HG03097 (cell line): ENCODE measurements at regions not wholly inside any gene's neighbourhood (a gene's known extent, or its start where the extent isn't known, plus 50 kb on each side); places are given as distances from the start of the nearest gene placed in this dataset.
"Not testable (repeated sequence)": the region's sequence is repeated elsewhere in the genome, so short reads cannot be mapped to it uniquely, and the experiment has no call there.

ENCODE experiments used
- ATAC-seq: cut with Tn5 transposase; IDR thresholded peaks from one replicate; pipeline ENCODE4 v1.9.1; 2021; ENCODE audit not compliant: unreplicated experiment, low FRiP score

DNA sequence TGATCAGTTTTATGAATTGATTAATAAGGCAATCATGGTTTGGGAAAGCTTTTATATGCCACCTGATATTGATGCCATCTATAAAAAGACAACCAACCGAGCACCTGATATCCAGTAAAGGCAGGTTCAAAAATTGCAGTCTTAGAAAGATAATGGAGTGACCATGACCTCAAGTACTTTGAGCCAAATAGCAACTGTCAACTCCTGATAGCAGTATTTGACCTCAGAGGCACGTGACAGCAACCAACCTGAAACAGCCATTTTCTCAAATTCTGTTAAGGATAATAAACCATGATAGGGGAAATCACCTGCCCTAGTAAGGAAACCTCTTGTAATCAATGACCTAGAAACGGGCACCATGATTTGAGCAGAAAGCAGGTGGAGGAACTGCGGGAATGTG lies 77.1 kb upstream of the NFE2L3 start:
- ATAC-seq: no peak

DNA sequence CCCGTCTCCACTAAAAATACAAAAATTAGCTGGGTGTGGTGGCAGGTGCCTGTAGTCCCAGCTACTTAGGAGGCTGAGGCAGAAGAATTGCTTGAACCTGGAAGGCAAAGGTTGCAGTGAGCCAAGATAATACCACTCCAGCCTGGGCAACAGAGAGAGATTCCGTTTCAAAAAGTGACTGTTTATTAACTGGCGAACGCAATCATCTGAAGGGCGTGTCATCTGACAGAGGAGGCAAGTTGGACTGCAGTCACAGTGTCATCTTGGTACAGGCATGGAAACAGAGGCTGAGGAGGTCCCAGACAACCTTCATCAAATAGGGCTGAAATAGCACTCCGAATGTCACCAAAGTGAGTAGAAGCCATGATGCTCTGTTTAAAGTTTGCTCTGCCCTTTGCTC lies 75.3 kb upstream of the NFE2L3 start:
- no peak for ATAC-seq

DNA sequence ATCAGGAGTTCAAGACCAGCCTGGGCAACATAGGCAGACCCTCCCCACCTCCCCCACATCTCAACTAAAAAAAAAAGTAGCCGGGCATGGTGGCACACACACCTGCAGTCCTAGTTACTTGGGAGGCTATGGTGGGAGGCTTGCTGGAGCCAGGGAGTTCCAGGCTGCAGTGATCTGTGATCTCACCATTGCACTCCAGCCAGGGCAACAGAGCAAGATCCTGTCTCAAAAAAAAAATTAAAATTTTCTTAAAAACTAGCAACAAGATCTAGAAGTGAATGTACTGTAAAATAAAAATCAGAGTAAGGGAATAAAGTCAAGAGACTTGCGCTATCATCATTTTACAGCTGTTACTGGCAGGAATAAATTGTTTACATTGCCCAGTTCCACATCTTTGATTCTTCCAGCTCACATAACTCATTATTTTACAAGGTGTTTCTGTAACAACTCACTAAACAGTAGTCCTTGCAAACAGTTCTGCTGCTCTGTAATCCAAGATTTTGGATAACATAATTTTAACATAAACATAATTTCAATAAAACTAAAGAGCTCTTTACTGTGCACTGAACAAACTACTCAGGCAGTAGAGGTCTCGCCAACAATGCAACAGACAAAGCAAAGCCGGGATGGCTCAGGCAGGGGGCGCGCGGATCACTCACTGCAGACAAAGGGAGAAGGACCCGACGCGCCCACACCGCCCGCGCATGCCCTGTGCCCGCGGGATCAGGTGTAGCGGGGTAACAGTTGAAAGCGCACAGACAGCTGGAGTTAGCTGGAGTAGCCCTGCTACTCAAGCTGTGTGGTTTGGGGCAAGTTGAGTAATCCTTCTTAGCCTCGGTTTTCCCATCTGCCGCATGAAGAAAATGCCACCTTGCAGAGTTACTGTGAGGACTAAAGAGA lies 73.3 kb upstream of the NFE2L3 start:
- ATAC-seq: no peak

DNA sequence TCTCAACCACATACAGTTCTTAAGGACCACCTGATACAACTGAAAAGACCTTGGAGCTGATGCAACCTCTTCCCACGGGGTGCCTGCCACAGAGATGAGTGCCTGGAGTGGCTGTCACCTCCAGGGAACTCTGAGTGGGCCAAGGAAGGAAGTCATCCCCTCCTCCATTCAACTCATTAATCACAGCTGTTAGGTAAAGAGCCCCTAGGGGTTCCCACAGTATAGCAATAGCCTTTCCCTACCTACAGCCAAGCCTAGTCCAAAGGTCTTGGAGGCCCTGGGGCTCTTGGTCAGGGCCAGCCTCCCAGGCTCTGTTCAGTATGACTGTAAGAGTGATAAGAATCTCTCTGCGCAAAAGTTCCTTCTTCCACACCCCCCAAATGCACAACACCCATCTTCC lies 70.4 kb upstream of the NFE2L3 start:
- no peak for ATAC-seq

DNA sequence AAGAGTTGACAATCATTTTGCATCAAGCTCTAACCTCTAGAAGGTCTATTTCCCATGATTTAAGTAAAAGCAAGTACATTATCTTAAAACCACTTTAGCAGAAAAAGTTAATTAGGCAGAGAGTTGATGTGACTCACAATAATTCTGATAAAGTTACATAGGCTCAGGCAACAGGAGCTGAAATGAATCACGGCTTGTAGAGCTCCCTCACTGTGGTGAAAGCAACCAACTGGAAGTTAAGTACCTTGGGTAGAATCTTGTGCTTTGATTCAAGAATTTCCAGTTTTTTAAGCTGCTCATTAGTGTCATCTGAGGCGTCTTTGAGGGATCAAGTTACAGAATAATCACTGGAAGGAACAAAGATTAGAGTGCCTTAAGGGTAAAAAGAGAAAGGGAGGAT lies 68.9 kb upstream of the NFE2L3 start:
- ATAC-seq: no peak

DNA sequence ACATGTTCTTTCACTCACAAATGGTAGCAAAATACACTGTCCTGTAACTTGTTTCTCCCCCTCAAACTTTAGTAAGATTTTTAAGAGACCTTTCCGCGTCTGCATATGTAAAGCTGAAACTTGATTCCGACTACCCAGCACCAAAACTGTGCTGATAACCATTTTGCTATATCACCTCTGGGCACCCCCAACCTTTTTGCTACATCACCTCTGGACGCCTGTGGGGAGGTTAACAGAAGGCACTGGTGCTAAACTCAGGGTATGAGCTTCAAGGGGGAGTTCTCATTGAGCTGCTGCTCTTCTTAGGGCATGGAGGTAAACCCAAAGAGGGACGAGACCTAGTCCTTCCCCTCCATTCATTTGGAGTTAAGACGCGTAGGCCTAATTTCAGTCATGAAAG lies 67.6 kb upstream of the NFE2L3 start:
- no peak for ATAC-seq

DNA sequence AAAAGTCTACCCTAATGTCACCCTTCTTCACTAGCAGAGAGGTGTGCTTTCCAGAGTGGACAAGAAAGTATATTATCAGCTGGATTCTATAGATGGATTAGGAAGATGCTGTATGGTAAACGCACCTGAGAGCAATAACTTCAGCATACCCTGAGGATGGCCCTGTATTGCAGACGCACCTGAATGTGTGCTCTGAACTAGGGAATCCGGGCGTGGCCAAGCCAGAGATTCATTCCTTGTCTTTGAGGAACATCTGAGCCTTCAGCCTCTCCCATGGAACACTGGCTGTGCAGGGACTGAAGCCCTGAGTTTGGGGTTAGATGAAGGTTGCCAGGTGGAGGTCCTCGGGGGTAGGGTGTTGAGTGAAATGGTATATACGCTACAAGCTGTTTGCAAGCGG lies 66.2 kb upstream of the NFE2L3 start:
- no peak for ATAC-seq

DNA sequence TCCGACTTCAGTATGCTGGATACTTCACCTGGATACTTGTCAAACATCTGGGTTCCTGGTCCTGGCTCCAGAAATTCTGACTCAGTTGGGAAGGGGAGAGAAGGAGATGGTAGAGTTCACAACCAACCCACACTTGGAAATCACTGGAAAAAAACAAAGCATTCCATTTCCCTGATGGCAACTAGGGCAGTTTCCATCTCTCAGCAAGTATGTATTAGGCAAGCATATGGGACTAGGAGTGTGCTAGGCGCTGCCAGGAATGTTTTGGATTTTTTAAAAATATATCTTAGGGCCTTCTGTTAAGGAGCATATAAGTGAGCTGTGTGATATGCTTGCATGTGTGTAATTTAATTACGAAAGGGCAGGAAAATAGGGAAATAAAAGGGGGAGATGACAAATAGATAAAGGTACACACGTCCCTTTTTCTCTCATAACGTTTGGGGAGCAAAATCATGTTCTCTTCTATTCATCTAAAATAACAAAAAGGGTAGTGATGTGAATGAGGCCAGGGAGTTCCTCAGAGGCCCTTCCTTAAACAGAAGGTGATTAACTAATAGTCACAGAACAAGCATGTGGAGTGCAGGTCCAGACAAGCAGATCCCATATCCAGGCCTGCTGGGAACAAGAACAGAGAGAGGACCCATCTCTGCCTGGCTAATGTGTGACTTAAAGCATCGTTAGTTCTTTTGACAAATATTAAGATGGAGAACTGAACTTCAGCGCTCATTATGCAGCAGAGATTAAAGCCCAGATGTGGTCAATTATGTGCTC lies 64.5 kb upstream of the NFE2L3 start:
- no peak for ATAC-seq

DNA sequence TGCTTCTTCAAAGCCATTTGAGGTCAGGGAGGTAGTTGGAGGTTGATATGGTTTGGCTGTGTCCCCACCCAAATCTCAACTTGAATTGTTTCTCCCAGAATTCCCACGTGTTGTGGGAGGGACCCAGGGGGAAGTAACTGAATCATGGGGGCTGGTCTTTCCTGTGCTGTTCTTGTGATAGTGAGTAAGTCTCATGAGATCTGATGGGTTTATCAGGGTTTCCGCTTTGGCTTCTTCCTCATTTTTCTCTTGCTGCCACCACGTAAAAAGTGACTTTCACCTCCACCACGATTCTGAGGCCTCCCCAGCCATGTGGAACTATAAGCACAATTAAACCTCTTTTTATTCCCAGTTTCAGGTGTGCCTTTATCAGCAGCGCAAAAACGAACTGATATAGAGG lies 62.5 kb upstream of the NFE2L3 start:
- ATAC-seq: not testable (repeated sequence)

DNA sequence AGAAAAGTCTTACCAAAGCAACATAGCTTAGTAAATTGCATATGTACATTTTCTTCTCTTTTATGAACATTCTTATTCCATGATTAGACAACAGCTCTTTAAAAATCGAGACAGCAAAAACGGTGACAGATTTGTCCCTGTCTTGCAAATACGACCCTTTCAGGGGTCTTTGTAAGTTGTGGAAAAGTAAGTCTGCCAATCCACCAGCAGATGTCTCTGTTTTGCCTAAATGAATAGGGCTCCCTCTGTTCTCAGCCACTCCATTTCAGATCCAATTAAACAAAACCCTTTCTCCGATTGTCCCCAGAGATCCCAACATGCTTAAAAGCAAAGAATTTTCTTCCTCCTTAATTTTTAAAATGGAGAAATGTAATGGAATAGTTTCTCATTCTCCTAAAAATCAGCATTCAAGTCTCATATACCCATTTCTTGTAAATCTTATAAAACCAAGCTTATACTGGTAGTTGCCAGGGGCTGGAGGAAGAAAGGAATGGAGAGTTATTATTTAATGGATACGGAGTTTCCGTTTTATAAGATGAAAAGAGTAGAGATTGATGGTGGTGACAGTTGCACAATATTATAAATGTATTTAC lies 61.0 kb upstream of the NFE2L3 start:
- no peak for ATAC-seq

DNA sequence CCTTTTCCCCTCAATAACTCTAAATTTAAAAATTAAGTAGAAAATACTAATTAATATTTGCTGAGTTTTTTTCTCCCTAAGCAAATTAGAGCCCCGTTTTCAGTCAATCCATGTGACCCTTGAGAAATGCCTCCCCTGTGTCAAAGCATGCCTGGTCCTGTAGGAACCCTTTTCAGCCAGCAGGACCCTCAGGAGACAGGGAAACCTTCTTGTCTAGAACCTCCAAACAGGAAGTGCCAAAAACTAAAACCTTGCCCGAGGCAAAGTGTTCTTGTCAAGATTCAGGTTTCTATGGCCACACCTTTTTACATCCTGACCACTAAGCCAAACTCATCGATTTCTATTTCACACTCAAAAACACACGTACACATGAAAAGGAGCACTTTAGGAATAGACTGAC lies 60.1 kb upstream of the NFE2L3 start:
- ATAC-seq: no peak

DNA sequence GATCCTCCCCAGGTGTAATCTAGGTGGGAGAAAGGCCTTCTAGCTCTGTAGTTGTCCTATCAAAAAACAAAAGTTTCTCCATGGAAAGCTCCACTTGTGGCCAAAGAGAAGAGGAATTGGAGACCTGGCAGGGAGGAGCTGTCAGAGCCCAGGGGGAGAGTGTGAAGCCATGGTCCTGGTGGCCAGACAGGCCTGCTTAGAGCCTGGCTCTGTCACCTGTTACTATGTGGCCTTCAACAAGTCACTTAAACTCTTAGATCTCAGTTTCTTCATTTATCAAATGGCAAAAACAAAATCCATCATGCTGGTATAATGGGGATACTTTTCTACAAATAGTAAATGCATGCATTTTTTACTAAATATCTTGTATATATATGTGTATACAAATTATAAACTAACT lies 59.0 kb upstream of the NFE2L3 start:
- no peak for ATAC-seq

DNA sequence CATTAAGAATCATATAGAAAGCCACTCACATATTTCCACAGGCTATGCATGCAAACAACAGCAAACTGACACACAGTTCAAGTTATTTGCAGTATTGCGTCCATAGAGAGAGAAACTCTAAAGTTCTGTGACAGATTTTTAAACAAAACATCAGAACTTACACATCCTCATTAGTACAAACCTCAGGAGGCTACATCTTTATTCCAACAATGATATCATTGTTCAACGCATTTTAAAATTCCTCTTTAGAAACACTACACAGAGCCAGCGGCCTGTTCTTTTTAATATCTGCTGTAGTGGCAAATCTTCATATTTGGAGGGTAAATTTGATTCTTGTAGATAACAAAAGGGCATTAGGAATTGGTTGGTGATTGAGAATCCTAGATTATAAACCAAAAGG lies 55.9 kb upstream of the NFE2L3 start:
- no peak for ATAC-seq

DNA sequence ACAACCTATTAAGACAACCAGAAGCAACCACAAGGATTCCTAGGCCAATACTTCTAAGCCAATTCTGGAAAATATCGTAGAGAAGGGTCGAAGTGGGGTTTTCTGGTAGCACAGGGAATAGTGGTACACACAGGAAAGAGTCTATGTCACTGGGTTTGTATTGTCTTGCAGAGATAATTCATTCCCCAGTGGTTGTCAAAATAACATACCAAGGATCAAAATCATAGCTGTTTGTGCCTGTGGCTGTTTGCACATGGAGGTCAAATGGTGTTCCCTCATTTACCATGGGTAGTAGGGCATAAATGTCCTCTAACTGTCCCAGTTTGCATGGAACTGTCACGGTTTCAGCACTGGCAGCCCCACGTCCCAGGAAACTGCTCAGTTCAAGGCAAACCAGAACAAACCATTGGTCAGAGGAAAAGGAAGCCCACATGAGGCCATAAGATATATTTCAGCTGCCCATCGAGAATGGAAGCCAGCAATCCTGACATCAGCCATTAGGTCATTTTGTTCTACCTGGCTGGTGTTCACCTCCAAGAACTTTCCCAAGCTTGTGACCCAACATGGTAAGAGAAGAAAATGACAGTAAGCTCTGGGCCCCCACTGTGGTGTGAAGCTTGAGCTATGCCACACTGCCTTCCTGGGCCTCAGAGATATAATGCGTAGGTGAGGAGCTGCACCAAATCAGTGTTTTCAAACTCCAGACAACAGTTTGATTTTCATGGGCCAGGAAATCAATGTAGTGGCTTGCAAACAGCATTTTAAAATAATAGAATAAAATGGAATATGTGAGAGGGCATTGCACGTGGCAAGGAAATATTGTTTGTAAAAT lies 53.9 kb upstream of the NFE2L3 start:
- no peak for ATAC-seq

DNA sequence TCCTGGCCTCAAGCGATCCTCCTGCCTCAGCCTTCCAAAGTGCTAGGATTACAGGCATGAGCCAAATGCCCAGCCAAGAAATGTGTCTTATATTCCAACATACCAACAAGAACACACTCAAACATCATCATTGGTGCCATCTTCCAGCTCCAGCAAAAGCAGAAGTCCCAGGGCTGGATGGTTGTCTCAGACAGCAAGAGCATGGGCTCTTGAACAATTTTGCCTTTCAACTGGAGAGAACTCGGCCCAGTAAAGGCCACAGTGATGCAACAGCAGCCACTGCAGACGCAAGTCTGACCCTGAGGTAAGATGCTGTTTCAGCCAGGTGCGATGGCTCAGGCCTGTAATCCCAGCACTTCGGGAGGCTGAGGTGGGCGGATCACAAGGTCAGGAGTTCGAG lies 52.8 kb upstream of the NFE2L3 start:
- ATAC-seq: no peak

DNA sequence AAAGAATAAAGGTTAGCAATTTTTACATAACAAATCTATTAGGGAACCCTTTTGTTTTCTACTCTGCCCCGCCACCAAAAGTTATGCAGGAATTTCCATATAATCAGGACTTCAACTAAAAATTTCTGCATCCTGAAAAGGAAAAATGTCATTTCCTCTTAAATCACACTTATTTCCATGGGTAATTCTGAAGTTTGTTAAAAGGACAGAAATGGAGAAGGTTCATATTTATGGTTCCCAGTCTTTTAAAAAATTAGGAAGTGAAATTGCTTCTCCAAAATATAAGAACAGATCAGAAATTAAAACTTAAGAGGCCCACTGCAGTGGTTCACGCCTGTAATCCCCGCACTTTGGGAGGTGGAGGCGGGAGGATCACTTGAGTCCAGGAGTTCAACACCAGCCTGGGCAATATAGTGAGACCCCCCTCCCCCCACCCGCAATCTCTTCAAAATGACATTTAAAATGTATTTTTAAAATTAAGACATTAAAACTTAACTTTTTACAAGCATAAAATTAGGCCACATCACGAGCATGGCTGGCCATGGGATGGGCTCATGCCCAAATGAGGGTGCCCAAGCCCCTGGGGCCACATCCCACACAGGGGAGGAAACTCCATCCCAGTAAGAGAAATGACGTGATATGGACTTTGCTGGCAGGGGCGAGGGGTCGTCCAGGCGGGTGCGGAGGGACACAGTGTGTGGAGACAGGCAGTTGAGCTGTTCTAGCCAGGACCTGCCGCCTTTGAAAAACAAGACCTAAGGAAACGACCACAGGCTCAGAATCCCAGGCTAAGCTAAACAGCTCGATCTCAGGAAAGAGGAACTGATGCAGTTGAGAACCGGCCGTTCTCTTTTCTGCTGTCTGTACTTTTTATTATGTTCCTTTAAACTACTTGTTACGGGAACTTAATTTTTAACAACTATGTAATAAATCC lies 51.3 kb upstream of the NFE2L3 start:
- no peak for ATAC-seq

DNA sequence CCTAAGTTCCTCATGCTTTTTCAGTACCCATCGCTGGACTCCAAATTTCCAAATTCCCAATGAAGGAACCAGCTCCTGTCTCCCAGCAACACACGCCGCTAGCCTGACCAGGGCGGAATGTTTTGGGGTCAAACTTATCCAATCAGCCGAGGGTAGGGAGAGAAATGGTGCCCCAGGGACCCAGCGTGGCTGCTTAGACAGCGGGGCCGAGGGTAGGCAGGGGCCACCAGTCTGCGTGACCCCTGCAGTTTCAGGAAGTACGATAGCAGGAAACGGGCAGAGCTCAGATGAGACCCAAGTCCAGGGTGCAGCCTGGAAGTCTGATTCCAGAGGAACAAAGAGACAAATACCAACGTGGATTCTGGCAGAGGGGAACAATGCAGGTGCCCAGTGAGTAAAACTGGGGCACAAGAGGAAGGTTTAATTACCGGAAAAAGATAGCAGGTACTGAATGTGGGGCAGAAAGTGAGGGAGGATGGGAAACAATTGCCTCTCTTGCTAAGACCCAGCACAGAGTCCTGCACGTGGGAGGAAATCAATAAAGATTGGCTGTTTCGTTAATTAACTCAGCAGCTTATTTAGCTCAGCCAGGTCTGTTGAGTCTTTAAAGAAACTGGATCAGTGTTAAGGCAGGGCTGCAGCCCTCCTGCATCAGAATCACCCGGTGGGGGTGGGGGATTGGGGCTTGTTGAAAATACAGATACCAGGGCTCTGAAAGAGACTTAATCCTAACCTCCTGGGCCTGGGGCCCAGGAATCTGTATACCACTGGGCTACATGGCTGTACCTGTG lies 50.4 kb upstream of the NFE2L3 start:
- ATAC-seq: no peak

DNA sequence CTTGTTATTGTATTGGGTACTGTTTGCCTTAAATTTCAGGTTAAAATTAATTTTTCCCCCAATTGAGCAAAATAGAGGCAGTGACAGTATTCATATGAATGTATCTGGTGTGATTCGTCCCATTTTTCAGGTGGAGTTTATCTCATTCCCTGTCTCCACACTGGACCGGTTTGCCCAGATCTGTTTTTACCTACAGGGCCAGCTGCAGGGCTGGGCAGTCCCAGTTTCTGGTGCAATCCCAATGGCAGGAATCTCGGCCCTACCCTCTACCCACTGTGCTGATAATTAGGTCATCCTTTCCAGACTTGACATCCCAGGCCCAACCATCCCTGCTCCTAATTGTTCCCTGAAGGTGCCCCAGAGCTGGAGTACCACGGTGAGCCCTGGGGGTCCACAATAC lies 49.8 kb upstream of the NFE2L3 start:
- ATAC-seq: no peak
